ENCODE measurements at regions not wholly inside any gene's neighbourhood (a gene's known extent, or its start where the extent isn't known, plus 50 kb on each side); places are given as distances from the start of the nearest gene placed in this dataset.

GRCh38 chr20:1784586-1784985, 110.6 kb upstream of the SIRPA start:
- DNase-seq = no peak

- DNase-seq = no peak
Observed at GRCh38 chr20:1783245-1783644, 112.0 kb upstream of the SIRPA start.

- DNase-seq = no peak
Observed at GRCh38 chr20:1782181-1782580, 113.0 kb upstream of the SIRPA start.

- no peak for DNase-seq
Observed at GRCh38 chr20:1779567-1779966, 115.6 kb upstream of the SIRPA start.

- no peak for DNase-seq
Observed at GRCh38 chr20:1778338-1778737, 116.9 kb upstream of the SIRPA start.

GRCh38 chr20:1777476-1777820, 117.8 kb upstream of the SIRPA start:
- DNase-seq = no peak

GRCh38 chr20:1776681-1777475, 118.3 kb upstream of the SIRPA start:
- peak; percentile 70 to 86 for DNase-seq

- DNase-seq = no peak
Observed at GRCh38 chr20:1775117-1775516, 117.5 kb upstream of the SIRPG start.

GRCh38 chr20:1774479-1774878, 116.9 kb upstream of the SIRPG start:
- no peak for DNase-seq

GRCh38 chr20:1773816-1774215, 116.2 kb upstream of the SIRPG start:
- no peak for DNase-seq

- no peak for DNase-seq
Observed at GRCh38 chr20:1769491-1769890, 111.9 kb upstream of the SIRPG start.

- no peak for DNase-seq
Observed at GRCh38 chr20:1766731-1767130, 109.2 kb upstream of the SIRPG start.

GRCh38 chr20:1764136-1765033, 106.8 kb upstream of the SIRPG start:
- DNase-seq = peak; percentile 54 to 64

- no peak for DNase-seq
Observed at GRCh38 chr20:1761598-1761997, 104.0 kb upstream of the SIRPG start.

- no peak for DNase-seq
Observed at GRCh38 chr20:1761116-1761515, 103.5 kb upstream of the SIRPG start.

GRCh38 chr20:1758765-1759164, 101.2 kb upstream of the SIRPG start:
- DNase-seq = no peak

- no peak for DNase-seq
Observed at GRCh38 chr20:1757606-1758512, 100.3 kb upstream of the SIRPG start.

- DNase-seq = no peak
Observed at GRCh38 chr20:1757072-1757471, 99.5 kb upstream of the SIRPG start.

GRCh38 chr20:1754749-1755148, 97.2 kb upstream of the SIRPG start:
- no peak for DNase-seq

- no peak for DNase-seq
Observed at GRCh38 chr20:1754306-1754705, 96.7 kb upstream of the SIRPG start.

- DNase-seq = no peak
Observed at GRCh38 chr20:1752045-1752444, 94.5 kb upstream of the SIRPG start.

GRCh38 chr20:1748777-1749176, 91.2 kb upstream of the SIRPG start:
- no peak for DNase-seq

GRCh38 chr20:1747953-1748577, 90.5 kb upstream of the SIRPG start:
- no peak for DNase-seq
